CD4-positive, alpha-beta memory T cell (primary cell): ENCODE measurements at regions not wholly inside any gene's neighbourhood (a gene's known extent, or its start where the extent isn't known, plus 50 kb on each side); places are given as distances from the start of the nearest gene placed in this dataset.

Experiments used
- CTCF ChIA-PET: fragments of 350-600 bp; sonication (Branson Sonifier 250); formaldehyde crosslinking; loops from one replicate; lab custom pipeline; 2021; ENCODE audit warnings: inconsistent platforms; ENCODE audit not compliant: partially characterized antibody; lab: Charles Lee
- POLR2A ChIA-PET: fragments of 350-600 bp; sonication (Branson Sonifier 250); formaldehyde crosslinking; loops from one replicate; lab custom pipeline; 2021; ENCODE audit not compliant: partially characterized antibody; lab: Charles Lee
- DNase-seq, 5 donors: peaks; one replicate each; pipeline versions ENCODE4 v3.0.0 to v3.0.0-alpha.2; 2020 to 2022; ENCODE audit warnings: mixed read lengths in 1 of 5
- H3K27ac ChIP-seq: one replicate; pipeline ENCODE4 v1.7.0; 2013; ENCODE audit warnings: low read depth, low read length
- H3K27me3 ChIP-seq: 2 replicates; pipeline ENCODE4 v1.7.0; 2013; ENCODE audit warnings: mild to moderate bottlenecking, low read length, moderate library complexity; ENCODE audit not compliant: insufficient read depth
- H3K36me3 ChIP-seq: 2 replicates; pipeline ENCODE4 v1.7.0; 2013; ENCODE audit warnings: mild to moderate bottlenecking, low read length, moderate library complexity; ENCODE audit not compliant: insufficient read depth
- H3K4me1 ChIP-seq: 2 replicates; pipeline ENCODE4 v1.7.0; 2013; ENCODE audit warnings: mild to moderate bottlenecking, low read length, moderate library complexity; ENCODE audit not compliant: insufficient read depth
- H3K4me3 ChIP-seq, 2 donors: one replicate each; pipeline ENCODE4 v1.7.0; 2013; ENCODE audit warnings: low read length in 2 of 2, mild to moderate bottlenecking in 1 of 2
- H3K9me3 ChIP-seq, 2 donors: one replicate each; pipeline ENCODE4 v1.7.0; 2013; ENCODE audit warnings: low read length in 2 of 2, control low read depth in 1 of 2; ENCODE audit not compliant: control insufficient read depth in 1 of 2
- H3K27ac Mint-ChIP-seq, 7 donors: one replicate each; pipeline ENCODE4 v1.8.0; 2020 to 2021; ENCODE audit warnings: mixed read lengths in 7 of 7, mild to moderate bottlenecking in 6 of 7, inconsistent platforms in 3 of 7, moderate library complexity in 3 of 7
- H3K27me3 Mint-ChIP-seq, 2 donors: one replicate each; pipeline ENCODE4 v1.8.0; 2020 to 2021; ENCODE audit warnings: mixed read lengths in 2 of 2
- H3K36me3 Mint-ChIP-seq, 2 donors: one replicate each; pipeline ENCODE4 v1.8.0; 2020 to 2021; ENCODE audit warnings: mixed read lengths in 2 of 2, inconsistent platforms in 1 of 2, mild to moderate bottlenecking in 1 of 2
- H3K4me1 Mint-ChIP-seq, 4 donors: one replicate each; pipeline ENCODE4 v1.8.0; 2020 to 2021; ENCODE audit warnings: mixed read lengths in 4 of 4, mild to moderate bottlenecking in 1 of 4
- H3K4me3 Mint-ChIP-seq, 8 donors: one replicate each; pipeline ENCODE4 v1.8.0; 2020 to 2021; ENCODE audit warnings: mixed read lengths in 8 of 8, mild to moderate bottlenecking in 7 of 8, moderate library complexity in 6 of 8, inconsistent platforms in 3 of 8
- H3K9me3 Mint-ChIP-seq, 8 donors: one replicate each; pipeline ENCODE4 v1.8.0; 2020 to 2021; ENCODE audit warnings: mixed read lengths in 8 of 8, mild to moderate bottlenecking in 5 of 8, inconsistent platforms in 3 of 8, moderate library complexity in 1 of 8
- intact Hi-C: fragments of 100-400 bp; cut with micrococcal nuclease; formaldehyde crosslinking; loops from one replicate; pipeline ENCODE4 v1.15.1; 2023

- H3K9me3 ChIP-seq, result no peaks in the 10 kb centered on the region
- Mint-ChIP-seq H3K27ac (no peak overlapping the region), H3K36me3 (peaks cover 0 to 3% of the 10 kb centered on the region in 2 donors), H3K27me3 (no peaks in the 10 kb centered on the region), H3K4me1 (no peaks in the 10 kb centered on the region), H3K9me3 (peaks cover 2 to 17% (median 6%) of the 10 kb centered on the region in 8 donors), H3K4me3 (no peak overlapping the region)
- no peaks in the 10 kb centered on the region for H3K4me1 ChIP-seq
- ChIA-PET POLR2A (no interaction called here), CTCF (no interaction called here)
- no peaks in the 10 kb centered on the region for H3K36me3 ChIP-seq
- DNase-seq, result no peak
- H3K4me3 ChIP-seq, result no peak overlapping the region
- no peaks in the 10 kb centered on the region for H3K27me3 ChIP-seq
- intact Hi-C loops, result no loop called here
- no peak overlapping the region for H3K27ac ChIP-seq
Measured at GRCh38 chr4:45795135-45795534, 328.7 kb downstream of the GABRG1 start.

DNA sequence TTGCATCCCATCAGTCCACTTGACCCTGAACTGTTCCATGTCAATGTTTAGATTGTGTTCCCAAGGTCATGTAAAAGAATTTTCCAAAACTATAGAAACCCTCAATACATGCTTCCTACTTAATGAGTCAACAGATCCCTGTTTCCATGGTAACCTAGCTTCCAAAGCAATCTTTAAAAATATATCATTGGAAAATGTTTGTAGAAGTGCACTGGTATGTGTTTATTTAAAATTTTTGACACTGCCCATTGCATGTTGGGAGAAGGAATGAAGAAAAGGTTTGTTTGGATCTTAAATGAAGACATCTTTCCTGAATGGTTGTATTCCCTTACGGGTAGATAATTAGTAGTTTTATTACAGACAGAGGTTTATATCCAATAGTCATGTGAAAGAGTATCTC is 345.3 kb downstream of the GABRG1 start:
- Mint-ChIP-seq H3K4me3 (no peak overlapping the region), H3K36me3 (no peaks in the 10 kb centered on the region), H3K27me3 (no peaks in the 10 kb centered on the region), H3K27ac (no peak overlapping the region), H3K4me1 (no peaks in the 10 kb centered on the region), H3K9me3 (peaks cover 0 to 17% (median 12%) of the 10 kb centered on the region in 8 donors)
- no peak overlapping the region for H3K4me3 ChIP-seq
- ChIA-PET POLR2A (no interaction called here), CTCF (no interaction called here)
- no peaks in the 10 kb centered on the region for H3K27me3 ChIP-seq
- H3K27ac ChIP-seq, result no peak overlapping the region
- no peak for DNase-seq
- no peaks in the 10 kb centered on the region for H3K4me1 ChIP-seq
- intact Hi-C loops, result no loop called here
- H3K36me3 ChIP-seq, result no peaks in the 10 kb centered on the region
- H3K9me3 ChIP-seq, result no peaks in the 10 kb centered on the region

DNA sequence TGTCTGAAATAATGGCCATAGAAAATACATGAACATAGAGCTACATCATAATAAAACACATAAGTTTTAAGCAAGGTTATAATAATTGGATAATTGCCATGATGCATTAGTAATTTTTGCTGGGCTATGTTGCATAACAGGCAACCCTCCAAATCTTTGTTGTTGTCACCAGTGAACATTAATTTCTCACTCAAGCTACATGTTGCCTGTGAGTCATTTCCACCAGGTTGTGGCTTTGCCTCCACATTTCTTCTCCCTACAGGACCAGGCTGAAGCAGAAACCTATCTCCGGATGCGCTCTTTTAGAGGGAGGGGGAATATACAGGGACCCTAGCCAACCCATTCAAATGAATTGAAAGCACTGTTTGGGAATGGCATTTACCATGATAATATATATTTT is 347.7 kb downstream of the GABRG1 start:
- no peaks in the 10 kb centered on the region for H3K4me1 ChIP-seq
- intact Hi-C loops, result no loop called here
- Mint-ChIP-seq H3K9me3 (peaks cover 0 to 16% (median 11%) of the 10 kb centered on the region in 8 donors), H3K4me1 (no peaks in the 10 kb centered on the region), H3K27me3 (no peaks in the 10 kb centered on the region), H3K36me3 (no peaks in the 10 kb centered on the region), H3K27ac (no peak overlapping the region), H3K4me3 (no peak overlapping the region)
- ChIA-PET CTCF (no interaction called here), POLR2A (no interaction called here)
- no peaks in the 10 kb centered on the region for H3K9me3 ChIP-seq
- H3K27me3 ChIP-seq, result no peaks in the 10 kb centered on the region
- no peak overlapping the region for H3K4me3 ChIP-seq
- H3K36me3 ChIP-seq, result no peaks in the 10 kb centered on the region
- no peak overlapping the region for H3K27ac ChIP-seq
- no peak for DNase-seq

- Histone ChIP-seq H3K27me3 (no peaks in the 10 kb centered on the region), H3K4me3 (no peak overlapping the region), H3K36me3 (no peaks in the 10 kb centered on the region), H3K27ac (no peak overlapping the region), H3K4me1 (no peaks in the 10 kb centered on the region), H3K9me3 (no peaks in the 10 kb centered on the region)
- H3K36me3 Mint-ChIP-seq, result no peaks in the 10 kb centered on the region
- H3K27me3 Mint-ChIP-seq, result no peaks in the 10 kb centered on the region
- no peak overlapping the region for H3K27ac Mint-ChIP-seq
- intact Hi-C loops, result no loop called here
- no peak for DNase-seq
- H3K4me1 Mint-ChIP-seq, result no peaks in the 10 kb centered on the region
- no peak overlapping the region for H3K4me3 Mint-ChIP-seq
- ChIA-PET POLR2A (no interaction called here), CTCF (no interaction called here)
- H3K9me3 Mint-ChIP-seq, result peaks cover 0 to 11% (median 3%) of the 10 kb centered on the region in 8 donors
Measured at GRCh38 chr4:45770958-45771357, 352.9 kb downstream of the GABRG1 start.

DNA sequence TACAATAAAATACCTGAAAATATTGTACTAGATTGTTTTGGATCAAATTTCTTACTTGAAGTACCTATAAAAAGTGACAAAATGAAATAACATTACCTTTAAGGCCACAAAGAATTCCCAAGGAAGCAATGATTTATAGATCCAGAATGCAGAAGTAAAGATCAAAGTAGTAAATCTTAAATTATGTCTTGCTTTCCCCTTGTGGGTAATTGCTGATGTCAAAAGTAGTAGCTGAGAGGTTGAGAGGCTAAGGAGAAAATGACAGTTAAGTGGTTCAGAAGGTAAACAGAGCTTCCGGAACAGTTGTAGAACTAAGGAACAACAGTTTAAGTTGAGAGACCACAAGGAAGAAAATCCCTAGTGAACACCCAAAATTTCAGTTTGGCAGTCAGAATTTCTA is 358.3 kb downstream of the GABRG1 start:
- Mint-ChIP-seq H3K27ac (no peak overlapping the region), H3K27me3 (no peaks in the 10 kb centered on the region), H3K9me3 (peaks cover 3 to 20% (median 11%) of the 10 kb centered on the region in 8 donors), H3K36me3 (no peaks in the 10 kb centered on the region), H3K4me3 (no peak overlapping the region), H3K4me1 (no peaks in the 10 kb centered on the region)
- no peaks in the 10 kb centered on the region for H3K36me3 ChIP-seq
- H3K4me3 ChIP-seq, result no peak overlapping the region
- POLR2A ChIA-PET, result no interaction called here
- no peak overlapping the region for H3K27ac ChIP-seq
- CTCF ChIA-PET, result no interaction called here
- no peaks in the 10 kb centered on the region for H3K9me3 ChIP-seq
- no peak for DNase-seq
- no peaks in the 10 kb centered on the region for H3K4me1 ChIP-seq
- H3K27me3 ChIP-seq, result no peaks in the 10 kb centered on the region
- intact Hi-C loops, result no loop called here

DNA sequence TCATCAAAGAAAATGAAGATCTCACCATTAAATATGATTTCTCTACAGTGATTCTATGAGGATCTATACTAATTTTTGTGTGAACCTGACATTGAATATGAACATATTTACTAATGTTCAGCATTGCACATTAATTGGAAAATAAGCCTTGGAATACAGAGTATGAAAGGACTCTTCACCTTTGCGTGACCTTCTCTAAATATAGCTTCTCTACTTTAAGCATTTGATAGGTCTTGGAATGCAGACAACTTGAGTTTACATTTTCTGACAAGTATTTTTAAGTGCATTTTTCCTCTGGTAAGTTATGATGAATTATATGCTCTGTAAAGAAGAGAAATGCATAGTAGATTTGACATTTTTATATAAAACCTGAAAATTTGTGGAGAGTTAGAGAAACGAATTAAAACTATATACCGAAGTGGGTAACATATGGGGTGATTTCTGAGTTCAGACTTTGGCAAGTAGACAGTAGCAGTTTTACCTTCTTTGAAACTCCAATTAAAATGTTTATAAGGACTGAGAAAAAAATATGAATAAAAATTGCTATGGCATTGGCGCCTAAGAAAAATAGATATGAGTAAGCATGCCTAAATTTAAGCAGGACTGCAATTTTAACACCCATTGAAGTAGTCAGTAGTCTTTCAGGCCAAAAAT is 371.9 kb downstream of the GABRG1 start:
- Mint-ChIP-seq H3K4me3 (no peak overlapping the region), H3K27me3 (no peaks in the 10 kb centered on the region), H3K4me1 (no peaks in the 10 kb centered on the region), H3K9me3 (peaks cover 1 to 15% (median 5%) of the 10 kb centered on the region in 8 donors), H3K36me3 (no peaks in the 10 kb centered on the region), H3K27ac (no peak overlapping the region)
- DNase-seq, result no peak
- H3K36me3 ChIP-seq, result no peaks in the 10 kb centered on the region
- ChIA-PET CTCF (no interaction called here), POLR2A (no interaction called here)
- no peaks in the 10 kb centered on the region for H3K4me1 ChIP-seq
- no peak overlapping the region for H3K4me3 ChIP-seq
- H3K9me3 ChIP-seq, result no peaks in the 10 kb centered on the region
- no peak overlapping the region for H3K27ac ChIP-seq
- H3K27me3 ChIP-seq, result no peaks in the 10 kb centered on the region
- intact Hi-C loops, result no loop called here

GRCh38 chr4:45750721-45751120 is 373.1 kb downstream of the GABRG1 start:
- no peak overlapping the region for H3K27ac ChIP-seq
- Mint-ChIP-seq H3K27ac (no peak overlapping the region), H3K36me3 (no peaks in the 10 kb centered on the region), H3K9me3 (peaks cover 1 to 15% (median 5%) of the 10 kb centered on the region in 8 donors), H3K27me3 (no peaks in the 10 kb centered on the region), H3K4me3 (no peak overlapping the region), H3K4me1 (no peaks in the 10 kb centered on the region)
- CTCF ChIA-PET, result no interaction called here
- POLR2A ChIA-PET, result no interaction called here
- no peak for DNase-seq
- H3K4me1 ChIP-seq, result no peaks in the 10 kb centered on the region
- H3K4me3 ChIP-seq, result no peak overlapping the region
- H3K27me3 ChIP-seq, result no peaks in the 10 kb centered on the region
- H3K9me3 ChIP-seq, result no peaks in the 10 kb centered on the region
- no peaks in the 10 kb centered on the region for H3K36me3 ChIP-seq
- intact Hi-C loops, result no loop called here

GRCh38 chr4:45745741-45746140 is 378.1 kb downstream of the GABRG1 start:
- intact Hi-C loops, result no loop called here
- Mint-ChIP-seq H3K27ac (no peak overlapping the region), H3K27me3 (no peaks in the 10 kb centered on the region)

More at GRCh38 chr4:45745741-45746140, 378.1 kb downstream of the GABRG1 start:
- ChIA-PET CTCF (no interaction called here), POLR2A (no interaction called here)
- Histone ChIP-seq H3K27me3 (no peaks in the 10 kb centered on the region), H3K9me3 (no peaks in the 10 kb centered on the region), H3K4me1 (no peaks in the 10 kb centered on the region), H3K4me3 (no peak overlapping the region), H3K27ac (no peak overlapping the region), H3K36me3 (no peaks in the 10 kb centered on the region)
- DNase-seq, result no peak
- Mint-ChIP-seq H3K4me1 (no peaks in the 10 kb centered on the region), H3K4me3 (no peak overlapping the region), H3K36me3 (no peaks in the 10 kb centered on the region), H3K9me3 (peaks cover 3 to 26% (median 9%) of the 10 kb centered on the region in 8 donors)
